A549 (cell line): ENCODE measurements at regions not wholly inside any gene's neighbourhood (a gene's known extent, or its start where the extent isn't known, plus 50 kb on each side); places are given as distances from the start of the nearest gene placed in this dataset.

Experiments used
- ATAC-seq, 2 experiments: fragments of 200-7000 bp in 1 of 2; fragments of >200 bp in 1 of 2; cut with Nextera tagmentation in 1 of 2; cut with Tn5 transposase in 1 of 2; 3 replicates each; pipeline versions ENCODE4 v1.8.0 to v1.9.1; 2018 to 2020; ENCODE audit warnings: mild to moderate bottlenecking in 1 of 2, moderate library complexity in 1 of 2
- CTCF ChIA-PET: fragments of 300-600 bp; sonication (Branson Sonifier 250); formaldehyde crosslinking; extraction: SDS; loops from one replicate; lab custom pipeline; 2021; ENCODE audit warnings: antibody characterized with exemption, inconsistent platforms; lab: Yijun Ruan, JAX
- POLR2A ChIA-PET: fragments of 350-600 bp; formaldehyde crosslinking; extraction: SDS; loops from one replicate; lab custom pipeline; 2021; ENCODE audit warnings: antibody characterized with exemption, inconsistent platforms; lab: Yijun Ruan, JAX
- DNase-seq, 2 experiments: peaks; one replicate each; pipeline versions ENCODE4 v3.0.0 to v3.0.0-alpha.2; 2011 to 2016; ENCODE audit warnings: low read depth in 1 of 2, low spot score in 1 of 2
- FAIRE-seq: peaks from 2 replicates; lab custom pipeline; 2011; peaks lifted over from hg19 to GRCh38; lab: Jason Lieb, UNC
- H3K27ac ChIP-seq, 2 experiments: fragments of >200 bp; sonication (Bioruptor Twin); formaldehyde crosslinking; 3 replicates each; pipeline ENCODE4 v1.5.1; 2016 to 2017
- H3K4me1 ChIP-seq: fragments of >200 bp; sonication (Bioruptor Twin); formaldehyde crosslinking; 3 replicates; pipeline ENCODE4 v1.6.1; 2016
- H3K4me2 ChIP-seq: fragments of >200 bp; sonication (Bioruptor Twin); formaldehyde crosslinking; 3 replicates; pipeline ENCODE4 v1.6.1; 2016
- H3K4me3 ChIP-seq: fragments of >200 bp; sonication (Bioruptor Twin); formaldehyde crosslinking; 3 replicates; pipeline ENCODE4 v1.5.1; 2016
- H3K9me3 ChIP-seq: fragments of >200 bp; sonication (Bioruptor Twin); formaldehyde crosslinking; 3 replicates; pipeline ENCODE4 v1.6.1; 2016
- ATOH8 ChIP-seq: fragments of 250-450 bp; sonication (Bioruptor Pico); IDR thresholded peaks from 2 replicates; pipeline ENCODE4 v1.5.0; 2020; ENCODE audit warnings: low read depth, mild to moderate bottlenecking, moderate library complexity
- BCL3 ChIP-seq: fragments of >200 bp; sonication (Bioruptor Twin); formaldehyde crosslinking; IDR thresholded peaks from 3 replicates; pipeline ENCODE4 v1.6.1; 2016
- BHLHE40 ChIP-seq: IDR thresholded peaks from 2 replicates; pipeline ENCODE4 v1.6.1; 2012; ENCODE audit warnings: low read depth, low read length, inconsistent platforms
- CBX2 ChIP-seq: fragments of 200-600 bp; sonication (generic); IDR thresholded peaks from 2 replicates; pipeline ENCODE4 v1.6.1; 2016; ENCODE audit warnings: low read depth, mild to moderate bottlenecking, borderline replicate concordance
- CBX8 ChIP-seq: fragments of 200-600 bp; sonication (generic); IDR thresholded peaks from 2 replicates; pipeline ENCODE4 v1.6.1; 2016
- CEBPB ChIP-seq, 2 experiments: fragments of >200 bp in 1 of 2; sonication (Bioruptor Twin) in 1 of 2; formaldehyde crosslinking in 1 of 2; IDR thresholded peaks; 2 replicates each; pipeline ENCODE4 v1.6.1; 2012 to 2016
- CHD2 ChIP-seq: fragments of 150-350 bp; IDR thresholded peaks from 2 replicates; pipeline ENCODE4 v1.6.1; 2014; ENCODE audit warnings: low read length; ENCODE audit not compliant: partially characterized antibody
- CHD4 ChIP-seq: fragments of 200-600 bp; sonication (generic); IDR thresholded peaks from 2 replicates; pipeline ENCODE4 v1.6.1; 2016; ENCODE audit warnings: antibody characterized with exemption, mild to moderate bottlenecking, borderline replicate concordance
- EHF ChIP-seq: fragments of 250-450 bp; sonication (Bioruptor Pico); IDR thresholded peaks from 2 replicates; pipeline ENCODE4 v1.5.0; 2020; ENCODE audit warnings: mild to moderate bottlenecking
- ELK1 ChIP-seq: fragments of 150-350 bp; IDR thresholded peaks from 2 replicates; pipeline ENCODE4 v1.6.1; 2014; ENCODE audit warnings: low read depth, mild to moderate bottlenecking, low read length
- EP300 ChIP-seq, 2 experiments: fragments of >200 bp; sonication (Bioruptor Twin); formaldehyde crosslinking; IDR thresholded peaks; 2 replicates in 1 of 2; 3 replicates in 1 of 2; pipeline ENCODE4 v1.6.1; 2016 to 2017
- FOSB ChIP-seq: fragments of 250-450 bp; sonication (Bioruptor Pico); IDR thresholded peaks from 2 replicates; pipeline ENCODE4 v1.5.0; 2020; ENCODE audit warnings: mild to moderate bottlenecking, moderate library complexity
- FOSL2 ChIP-seq, 2 experiments: fragments of 450-650 bp in 1 of 2; fragments of >200 bp in 1 of 2; sonication (Bioruptor Twin) in 1 of 2; formaldehyde crosslinking; IDR thresholded peaks; 2 replicates each; pipeline versions ENCODE4 v1.5.0 to v1.6.1; 2016 to 2020; ENCODE audit warnings: mild to moderate bottlenecking in 1 of 2, moderate library complexity in 1 of 2
- FOXS1 ChIP-seq: fragments of 250-450 bp; sonication (Bioruptor Pico); IDR thresholded peaks from 2 replicates; pipeline ENCODE4 v1.5.0; 2020; ENCODE audit warnings: mild to moderate bottlenecking, moderate library complexity
- HEYL ChIP-seq: fragments of 250-450 bp; sonication (Bioruptor Pico); IDR thresholded peaks from 2 replicates; pipeline ENCODE4 v1.8.0; 2021; ENCODE audit warnings: mild to moderate bottlenecking, moderate library complexity
- HMGXB4 ChIP-seq: fragments of 250-450 bp; sonication (Bioruptor Pico); IDR thresholded peaks from 2 replicates; pipeline ENCODE4 v1.5.0; 2021; ENCODE audit warnings: mild to moderate bottlenecking, moderate library complexity, borderline replicate concordance
- HOXA7 ChIP-seq: fragments of 250-450 bp; sonication (Bioruptor Pico); IDR thresholded peaks from 2 replicates; pipeline ENCODE4 v1.5.0; 2020; ENCODE audit warnings: mild to moderate bottlenecking, moderate library complexity
- HOXB5 ChIP-seq: fragments of 250-450 bp; sonication (Bioruptor Pico); IDR thresholded peaks from 2 replicates; pipeline ENCODE4 v1.5.0; 2020; ENCODE audit warnings: mild to moderate bottlenecking, moderate library complexity
- JUNB ChIP-seq: fragments of >200 bp; sonication (Bioruptor Twin); formaldehyde crosslinking; IDR thresholded peaks from 2 replicates; pipeline ENCODE4 v1.6.1; 2016
- MYC ChIP-seq: IDR thresholded peaks from 2 replicates; pipeline ENCODE4 v1.6.1; 2012; ENCODE audit warnings: mild to moderate bottlenecking, inconsistent platforms, low read length, improper control_type of control experiment, borderline replicate concordance
- NPAS2 ChIP-seq: fragments of 250-450 bp; sonication (Bioruptor Pico); IDR thresholded peaks from 2 replicates; pipeline ENCODE4 v1.8.0; 2022; ENCODE audit warnings: mild to moderate bottlenecking, moderate library complexity, borderline replicate concordance
- NR3C1 ChIP-seq: fragments of >200 bp; sonication (Bioruptor Twin); formaldehyde crosslinking; IDR thresholded peaks from 3 replicates; pipeline ENCODE4 v1.6.1; 2017
- PBX3 ChIP-seq: IDR thresholded peaks from 2 replicates; pipeline ENCODE4 v1.6.1; 2012
- PHF8 ChIP-seq: fragments of 200-600 bp; sonication (generic); IDR thresholded peaks from 2 replicates; pipeline ENCODE4 v1.6.1; 2016; ENCODE audit warnings: low read depth, mild to moderate bottlenecking, antibody characterized with exemption, moderate library complexity, borderline replicate concordance
- POLR2A ChIP-seq: IDR thresholded peaks from 2 replicates; pipeline ENCODE4 v1.6.1; 2012; ENCODE audit warnings: mild to moderate bottlenecking, low read length
- RARB ChIP-seq: fragments of 250-450 bp; sonication (Bioruptor Pico); IDR thresholded peaks from 2 replicates; pipeline ENCODE4 v1.8.0; 2021; ENCODE audit warnings: mild to moderate bottlenecking, moderate library complexity
- REST ChIP-seq: fragments of 200-600 bp; sonication (generic); IDR thresholded peaks from 2 replicates; pipeline ENCODE4 v1.6.1; 2016; ENCODE audit warnings: antibody characterized with exemption, mild to moderate bottlenecking, moderate library complexity
- RNF2 ChIP-seq: fragments of 200-600 bp; sonication (generic); IDR thresholded peaks from 2 replicates; pipeline ENCODE4 v1.6.1; 2016; ENCODE audit warnings: low read depth, mild to moderate bottlenecking, antibody characterized with exemption, moderate library complexity, borderline replicate concordance
- TFCP2L1 ChIP-seq: fragments of 250-450 bp; sonication (Bioruptor Pico); IDR thresholded peaks from 2 replicates; pipeline ENCODE4 v1.5.0; 2021; ENCODE audit warnings: mild to moderate bottlenecking
- ZNF302 ChIP-seq: fragments of 250-450 bp; sonication (Bioruptor Pico); IDR thresholded peaks from 2 replicates; pipeline ENCODE4 v1.9.0; 2021; ENCODE audit warnings: inconsistent platforms, mild to moderate bottlenecking, moderate library complexity
- WGBS: methylation state at CpG from one replicate; pipeline ENCODE4 v1.1.6; 2017; ENCODE audit errors: missing lambda C conversion rate; 5-methylcytosine and 5-hydroxymethylcytosine counted together

GRCh38 chr6:71463061-71463460 lies 174.4 kb downstream of the OGFRL1 start:
- POLR2A ChIA-PET = no interaction called here
- CTCF ChIA-PET = no interaction called here
- no peak for TF ChIP-seq BCL3
- no peak for TF ChIP-seq REST
- no peak for TF ChIP-seq ATOH8 (CRISPR knock-in tag)
- TF ChIP-seq FOSL2 (IDR thresholded peaks at IDR 0.05) = no peak
- TF ChIP-seq FOSL2 (CRISPR knock-in tag; IDR thresholded peaks at IDR 0.05) = no peak
- TF ChIP-seq HOXA7 (CRISPR knock-in tag) = no peak
- no peak for TF ChIP-seq EHF (CRISPR knock-in tag)
- TF ChIP-seq JUNB = no peak
- no peak for TF ChIP-seq CEBPB (IDR thresholded peaks at IDR 0.05)
- no peak for TF ChIP-seq CHD4
- no peak for TF ChIP-seq NPAS2 (CRISPR knock-in tag)
- no peak for TF ChIP-seq NR3C1
- TF ChIP-seq POLR2A = no peak
- no peak for TF ChIP-seq HEYL (CRISPR knock-in tag)
- TF ChIP-seq CHD2 = no peak
- no peak for TF ChIP-seq RARB (CRISPR knock-in tag)
- TF ChIP-seq MYC = no peak
- no peak for TF ChIP-seq FOXS1 (CRISPR knock-in tag)
- no peak for DNase-seq
- ATAC-seq = no peak
- FAIRE-seq = no peak
- peaks cover 13% of the 10 kb centered on the region; the same call in 1 of the 3 replicates for H3K9me3 ChIP-seq
- H3K4me2 ChIP-seq = no peak overlapping the region
- H3K4me3 ChIP-seq = no peak overlapping the region
- no peak overlapping the region for H3K27ac ChIP-seq
- H3K4me1 ChIP-seq = no peaks in the 10 kb centered on the region
- WGBS = 22% methylated on average over 1 of the region's 1 CpG

GRCh38 chr6:71465096-71465495 lies 176.5 kb downstream of the OGFRL1 start:
- no peak for FAIRE-seq
- no peak overlapping the region for H3K27ac ChIP-seq
- no peak for ATAC-seq
- no peaks in the 10 kb centered on the region for H3K4me1 ChIP-seq
- DNase-seq = no peak
- peaks cover 13% of the 10 kb centered on the region; the same call in 1 of the 3 replicates for H3K9me3 ChIP-seq
- no peak overlapping the region for H3K4me3 ChIP-seq
- WGBS = 4% methylated on average over 1 of the region's 1 CpG
- ChIA-PET CTCF (no interaction called here), POLR2A (no interaction called here)
- H3K4me2 ChIP-seq = no peak overlapping the region
- TF ChIP-seq TFCP2L1 (CRISPR knock-in tag) = no peak
- no peak for TF ChIP-seq FOSB
- no peak for TF ChIP-seq ZNF302 (CRISPR knock-in tag)
- no peak for TF ChIP-seq FOXS1 (CRISPR knock-in tag)
- TF ChIP-seq EP300 (IDR thresholded peaks at IDR 0.05) = no peak
- no peak for TF ChIP-seq RNF2
- TF ChIP-seq PHF8 = no peak
- TF ChIP-seq CHD4 = no peak
- no peak for TF ChIP-seq BHLHE40
- no peak for TF ChIP-seq HMGXB4 (CRISPR knock-in tag)
- no peak for TF ChIP-seq EHF (CRISPR knock-in tag)
- TF ChIP-seq HEYL (CRISPR knock-in tag) = no peak
- no peak for TF ChIP-seq ELK1
- TF ChIP-seq HOXB5 (CRISPR knock-in tag) = no peak
- no peak for TF ChIP-seq CBX8
- TF ChIP-seq PBX3 = no peak
- TF ChIP-seq CBX2 = no peak
